Activated CD4-positive, alpha-beta T cell treated with anti-CD3 and anti-CD28 coated beads, Interleukin-2, amount 50 U/mL, for 24 hours (primary cell): ENCODE measurements at regions not wholly inside any gene's neighbourhood (a gene's known extent, or its start where the extent isn't known, plus 50 kb on each side); places are given as distances from the start of the nearest gene placed in this dataset.
"Not testable (repeated sequence)": the region's sequence is repeated elsewhere in the genome, so short reads cannot be mapped to it uniquely, and the experiment has no call there.

Experiments
- DNase-seq, 2 donors: peaks; one replicate each; pipeline ENCODE4 v3.0.0-alpha.2; 2020; ENCODE audit warnings: low read depth in 1 of 2, low spot score in 1 of 2

- no peak for DNase-seq
Observed at GRCh38 chr18:11511434-11512095, 97.8 kb upstream of the SLC35G4 start.

- DNase-seq: no peak
Observed at GRCh38 chr18:11506856-11507255, 102.5 kb upstream of the SLC35G4 start.

- DNase-seq: no peak
Observed at GRCh38 chr18:11505993-11506392, 103.4 kb upstream of the SLC35G4 start.

GRCh38 chr18:11504962-11505361 is 104.4 kb upstream of the SLC35G4 start:
- DNase-seq: no peak

- no peak for DNase-seq
Observed at GRCh38 chr18:11502368-11502767, 107.0 kb upstream of the SLC35G4 start.

GRCh38 chr18:11501352-11501751 is 108.0 kb upstream of the SLC35G4 start:
- DNase-seq: no peak

- DNase-seq: no peak
Observed at GRCh38 chr18:11500153-11501122, 109.0 kb upstream of the SLC35G4 start.

- no peak for DNase-seq
Observed at GRCh38 chr18:11498821-11499220, 110.6 kb upstream of the SLC35G4 start.

- DNase-seq: no peak
Observed at GRCh38 chr18:11497585-11497984, 111.8 kb upstream of the SLC35G4 start.

GRCh38 chr18:11496526-11497172 is 112.7 kb upstream of the SLC35G4 start:
- no peak for DNase-seq

- no peak for DNase-seq
Observed at GRCh38 chr18:11495441-11495840, 114.0 kb upstream of the SLC35G4 start.

GRCh38 chr18:11494107-11494506 is 115.3 kb upstream of the SLC35G4 start:
- DNase-seq: no peak

- DNase-seq: no peak
Observed at GRCh38 chr18:11489266-11489899, 120.0 kb upstream of the SLC35G4 start.

GRCh38 chr18:11488175-11488574 is 121.2 kb upstream of the SLC35G4 start:
- no peak for DNase-seq

- no peak for DNase-seq
Observed at GRCh38 chr18:11487390-11487789, 122.0 kb upstream of the SLC35G4 start.

- no peak for DNase-seq
Observed at GRCh38 chr18:11482271-11482670, 127.1 kb upstream of the SLC35G4 start.

- DNase-seq: no peak
Observed at GRCh38 chr18:11480692-11481091, 128.7 kb upstream of the SLC35G4 start.

- DNase-seq: not testable (repeated sequence)
Observed at GRCh38 chr18:11479031-11479430, 130.4 kb upstream of the SLC35G4 start.

- DNase-seq: no peak
Observed at GRCh38 chr18:11470941-11471340, 138.5 kb upstream of the SLC35G4 start.

- DNase-seq: no peak
Observed at GRCh38 chr18:11468617-11469016, 140.8 kb upstream of the SLC35G4 start.

GRCh38 chr18:11468120-11468519 is 141.3 kb upstream of the SLC35G4 start:
- DNase-seq: no peak
